MCF 10A (cell line): ENCODE measurements at regions not wholly inside any gene's neighbourhood (a gene's known extent, or its start where the extent isn't known, plus 50 kb on each side); places are given as distances from the start of the nearest gene placed in this dataset.

ENCODE experiments used
- BruUV-seq: library from RNA; stranded (reverse); fragments of 400-500 nt; replicated peaks from 2 replicates; lab custom pipeline; 2021; lab: Mats Ljungman, UMichigan
- CTCF ChIA-PET: fragments of 300-600 bp; sonication (Branson Sonifier 250); formaldehyde crosslinking; extraction: SDS; loops from one replicate; lab custom pipeline; 2021; ENCODE audit warnings: antibody characterized with exemption, inconsistent platforms; lab: Yijun Ruan, JAX
- POLR2A ChIA-PET: fragments of 300-600, 350-650 bp; sonication (Branson Sonifier 250); formaldehyde crosslinking; extraction: SDS; loops from one replicate; lab custom pipeline; 2020; ENCODE audit warnings: antibody characterized with exemption, inconsistent platforms; lab: Yijun Ruan, JAX
- DNase-seq: peaks from one replicate; pipeline ENCODE4 v3.0.0-alpha.2; 2018; ENCODE audit not compliant: unreplicated experiment
- H3K27ac Mint-ChIP-seq: one replicate; pipeline ENCODE4 v1.8.0; 2022; ENCODE audit warnings: mild to moderate bottlenecking, low read depth, mixed read lengths; ENCODE audit not compliant: unreplicated experiment
- H3K27me3 Mint-ChIP-seq: one replicate; pipeline ENCODE4 v1.8.0; 2022; ENCODE audit warnings: mixed read lengths; ENCODE audit not compliant: insufficient read depth, unreplicated experiment
- H3K36me3 Mint-ChIP-seq: one replicate; pipeline ENCODE4 v1.8.0; 2022; ENCODE audit warnings: mild to moderate bottlenecking, moderate library complexity, mixed read lengths; ENCODE audit not compliant: insufficient read depth, unreplicated experiment
- H3K4me1 Mint-ChIP-seq: one replicate; pipeline ENCODE4 v1.8.0; 2022; ENCODE audit warnings: mixed read lengths; ENCODE audit not compliant: insufficient read depth, unreplicated experiment
- H3K4me3 Mint-ChIP-seq: one replicate; pipeline ENCODE4 v1.8.0; 2022; ENCODE audit warnings: mild to moderate bottlenecking, moderate library complexity, mixed read lengths; ENCODE audit not compliant: unreplicated experiment
- H3K9me3 Mint-ChIP-seq: one replicate; pipeline ENCODE4 v1.8.0; 2022; ENCODE audit warnings: mixed read lengths; ENCODE audit not compliant: unreplicated experiment
- CTCF ChIP-seq: fragments of 200-600 bp; IDR thresholded peaks from one replicate; pipeline ENCODE4 v1.8.0; 2022; ENCODE audit warnings: antibody characterized with exemption, mild to moderate bottlenecking; ENCODE audit not compliant: unreplicated experiment
- intact Hi-C: fragments of 100-400 bp; cut with micrococcal nuclease; formaldehyde crosslinking; loops from 2 replicates; pipeline ENCODE4 v1.14.1; 2022

- no peaks in the 10 kb centered on the region for H3K4me1 Mint-ChIP-seq
- H3K27ac Mint-ChIP-seq = no peak overlapping the region
- CTCF ChIA-PET = no interaction called here
- DNase-seq = no peak
- BruUV-seq = no TSS peak
- no peaks in the 10 kb centered on the region for H3K27me3 Mint-ChIP-seq
- intact Hi-C loops = no loop called here
- peaks cover 10% of the 10 kb centered on the region for H3K9me3 Mint-ChIP-seq
- H3K36me3 Mint-ChIP-seq = no peaks in the 10 kb centered on the region
- POLR2A ChIA-PET = no interaction called here
- TF ChIP-seq CTCF = no peak
- no peak overlapping the region for H3K4me3 Mint-ChIP-seq
Observed at GRCh38 chr2:77938462-77938861, 416.3 kb upstream of the LRRTM4 start.

GRCh38 chr2:77939370-77939769 is 417.2 kb upstream of the LRRTM4 start:
- BruUV-seq = no TSS peak
- Mint-ChIP-seq H3K4me3 (no peak overlapping the region), H3K27me3 (no peaks in the 10 kb centered on the region), H3K27ac (no peak overlapping the region), H3K4me1 (no peaks in the 10 kb centered on the region), H3K36me3 (no peaks in the 10 kb centered on the region), H3K9me3 (peaks cover 14% of the 10 kb centered on the region)
- DNase-seq = no peak
- CTCF ChIA-PET = no interaction called here
- intact Hi-C loops = no loop called here
- POLR2A ChIA-PET = no interaction called here
- no peak for TF ChIP-seq CTCF

GRCh38 chr2:77939801-77940200 is 417.6 kb upstream of the LRRTM4 start:
- Mint-ChIP-seq H3K4me3 (no peak overlapping the region), H3K9me3 (peaks cover 19% of the 10 kb centered on the region), H3K27me3 (no peaks in the 10 kb centered on the region), H3K27ac (no peak overlapping the region), H3K36me3 (no peaks in the 10 kb centered on the region), H3K4me1 (no peaks in the 10 kb centered on the region)
- no peak for TF ChIP-seq CTCF
- POLR2A ChIA-PET = no interaction called here
- CTCF ChIA-PET = no interaction called here
- intact Hi-C loops = no loop called here
- BruUV-seq = no TSS peak
- no peak for DNase-seq

GRCh38 chr2:77954931-77955330 is 432.8 kb upstream of the LRRTM4 start:
- Mint-ChIP-seq H3K9me3 (peaks cover 44% of the 10 kb centered on the region), H3K27ac (no peak overlapping the region), H3K36me3 (no peaks in the 10 kb centered on the region), H3K27me3 (no peaks in the 10 kb centered on the region), H3K4me3 (no peak overlapping the region), H3K4me1 (no peaks in the 10 kb centered on the region)
- no TSS peak for BruUV-seq
- CTCF ChIA-PET = no interaction called here
- no peak for DNase-seq
- no peak for TF ChIP-seq CTCF
- POLR2A ChIA-PET = no interaction called here
- intact Hi-C loops = no loop called here
